GM21717 (cell line): ENCODE measurements at regions not wholly inside any gene's neighbourhood (a gene's known extent, or its start where the extent isn't known, plus 50 kb on each side); places are given as distances from the start of the nearest gene placed in this dataset.
"Not testable (repeated sequence)": the region's sequence is repeated elsewhere in the genome, so short reads cannot be mapped to it uniquely, and the experiment has no call there.

ENCODE experiments used
- ATAC-seq: cut with Tn5 transposase; IDR thresholded peaks from one replicate; pipeline ENCODE4 v1.9.1; 2021; ENCODE audit warnings: mild to moderate bottlenecking, moderate library complexity; ENCODE audit not compliant: unreplicated experiment

- no peak for ATAC-seq
Measured at GRCh38 chr2:142758973-142759372, 118.5 kb upstream of the KYNU start.

- ATAC-seq: no peak
Measured at GRCh38 chr2:142757111-142757510, 120.4 kb upstream of the KYNU start.

GRCh38 chr2:142756430-142756829 lies 121.0 kb upstream of the KYNU start:
- no peak for ATAC-seq

GRCh38 chr2:142755191-142755590 lies 122.3 kb upstream of the KYNU start:
- ATAC-seq: no peak

GRCh38 chr2:142754182-142754581 lies 123.3 kb upstream of the KYNU start:
- ATAC-seq: no peak

GRCh38 chr2:142750858-142751257 lies 126.6 kb upstream of the KYNU start:
- no peak for ATAC-seq

- ATAC-seq: no peak
Measured at GRCh38 chr2:142748559-142749099, 128.8 kb upstream of the KYNU start.

- ATAC-seq: no peak
Measured at GRCh38 chr2:142745691-142746090, 131.8 kb upstream of the KYNU start.

- ATAC-seq: no peak
Measured at GRCh38 chr2:142742371-142743214, 134.9 kb upstream of the KYNU start.

GRCh38 chr2:142741764-142742269 lies 135.6 kb upstream of the KYNU start:
- ATAC-seq: no peak

GRCh38 chr2:142734770-142735169 lies 142.7 kb upstream of the KYNU start:
- ATAC-seq: no peak

- no peak for ATAC-seq
Measured at GRCh38 chr2:142734231-142734630, 143.2 kb upstream of the KYNU start.

- ATAC-seq: not testable (repeated sequence)
Measured at GRCh38 chr2:142729814-142730213, 147.7 kb upstream of the KYNU start.

GRCh38 chr2:142727821-142728478 lies 149.5 kb upstream of the KYNU start:
- not testable (repeated sequence) for ATAC-seq

GRCh38 chr2:142725386-142725785 lies 152.1 kb upstream of the KYNU start:
- no peak for ATAC-seq

- no peak for ATAC-seq
Measured at GRCh38 chr2:142724713-142725349, 152.6 kb upstream of the KYNU start.

GRCh38 chr2:142724186-142724585 lies 153.3 kb upstream of the KYNU start:
- no peak for ATAC-seq

- ATAC-seq: no peak
Measured at GRCh38 chr2:142723236-142723635, 154.2 kb upstream of the KYNU start.

GRCh38 chr2:142722569-142722968 lies 154.9 kb upstream of the KYNU start:
- no peak for ATAC-seq

- ATAC-seq: no peak
Measured at GRCh38 chr2:142722086-142722485, 155.4 kb upstream of the KYNU start.

- no peak for ATAC-seq
Measured at GRCh38 chr2:142721015-142721414, 156.4 kb upstream of the KYNU start.
